Activated CD4-positive, alpha-beta T cell treated with anti-CD3 and anti-CD28 coated beads for 1 hour (primary cell): ENCODE measurements at regions not wholly inside any gene's neighbourhood (a gene's known extent, or its start where the extent isn't known, plus 50 kb on each side); places are given as distances from the start of the nearest gene placed in this dataset.
"Not testable (repeated sequence)": the region's sequence is repeated elsewhere in the genome, so short reads cannot be mapped to it uniquely, and the experiment has no call there.

ENCODE experiments used
- DNase-seq: peaks from one replicate; pipeline ENCODE4 v3.0.0-alpha.2; 2020

- no peak for DNase-seq
Measured at GRCh38 chr1:55304229-55304740, 89.1 kb upstream of the USP24 start.

- no peak for DNase-seq
Measured at GRCh38 chr1:55302972-55303371, 87.8 kb upstream of the USP24 start.

GRCh38 chr1:55301912-55302311, 86.7 kb upstream of the USP24 start:
- no peak for DNase-seq

- no peak for DNase-seq
Measured at GRCh38 chr1:55300975-55301374, 85.8 kb upstream of the USP24 start.

GRCh38 chr1:55298167-55298894, 83.2 kb upstream of the USP24 start:
- DNase-seq: no peak

- DNase-seq: not testable (repeated sequence)
Measured at GRCh38 chr1:55296247-55296646, 81.1 kb upstream of the USP24 start.

- no peak for DNase-seq
Measured at GRCh38 chr1:55289614-55290013, 74.5 kb upstream of the USP24 start.

- DNase-seq: no peak
Measured at GRCh38 chr1:55289042-55289441, 73.9 kb upstream of the USP24 start.

GRCh38 chr1:55288245-55288644, 73.1 kb upstream of the USP24 start:
- no peak for DNase-seq

GRCh38 chr1:55287723-55288122, 72.6 kb upstream of the USP24 start:
- DNase-seq: no peak

GRCh38 chr1:55286856-55287602, 71.9 kb upstream of the USP24 start:
- DNase-seq: no peak

GRCh38 chr1:55285834-55286233, 70.7 kb upstream of the USP24 start:
- DNase-seq: no peak

- no peak for DNase-seq
Measured at GRCh38 chr1:55284856-55285255, 69.7 kb upstream of the USP24 start.

- DNase-seq: no peak
Measured at GRCh38 chr1:55282058-55282457, 66.9 kb upstream of the USP24 start.

GRCh38 chr1:55280731-55281130, 65.6 kb upstream of the USP24 start:
- DNase-seq: no peak

- no peak for DNase-seq
Measured at GRCh38 chr1:55279627-55280026, 64.5 kb upstream of the USP24 start.

GRCh38 chr1:55278378-55278777, 63.2 kb upstream of the USP24 start:
- no peak for DNase-seq

GRCh38 chr1:55277377-55278130, 62.4 kb upstream of the USP24 start:
- DNase-seq: peak; percentile 71

GRCh38 chr1:55276671-55277376, 61.7 kb upstream of the USP24 start:
- DNase-seq: no peak

GRCh38 chr1:55275941-55276341, 60.8 kb upstream of the USP24 start:
- no peak for DNase-seq

- no peak for DNase-seq
Measured at GRCh38 chr1:55275151-55275748, 60.1 kb upstream of the USP24 start.

- no peak for DNase-seq
Measured at GRCh38 chr1:55272994-55273393, 57.8 kb upstream of the USP24 start.
